Upper lobe of left lung (tissue), 4 donors: ENCODE measurements at regions not wholly inside any gene's neighbourhood (a gene's known extent, or its start where the extent isn't known, plus 50 kb on each side); places are given as distances from the start of the nearest gene placed in this dataset.

Experiments used
- EP300 ChIP-seq, 4 donors: sonication (generic); formaldehyde crosslinking; IDR thresholded peaks; one replicate each; pipeline ENCODE4 v1.5.1; 2017; ENCODE audit warnings: antibody characterized with exemption in 4 of 4, control low read depth in 2 of 4
- POLR2A ChIP-seq, 4 donors: fragments of 450-650 bp; IDR thresholded peaks; one replicate each; pipeline ENCODE4 v1.5.1; 2016 to 2017; ENCODE audit warnings: antibody characterized with exemption in 4 of 4, mild to moderate bottlenecking in 2 of 4
- POLR2AphosphoS5 ChIP-seq, 2 donors: sonication (generic); formaldehyde crosslinking; IDR thresholded peaks; one replicate each; pipeline ENCODE4 v1.5.1; 2017; ENCODE audit warnings: antibody characterized with exemption in 2 of 2

DNA sequence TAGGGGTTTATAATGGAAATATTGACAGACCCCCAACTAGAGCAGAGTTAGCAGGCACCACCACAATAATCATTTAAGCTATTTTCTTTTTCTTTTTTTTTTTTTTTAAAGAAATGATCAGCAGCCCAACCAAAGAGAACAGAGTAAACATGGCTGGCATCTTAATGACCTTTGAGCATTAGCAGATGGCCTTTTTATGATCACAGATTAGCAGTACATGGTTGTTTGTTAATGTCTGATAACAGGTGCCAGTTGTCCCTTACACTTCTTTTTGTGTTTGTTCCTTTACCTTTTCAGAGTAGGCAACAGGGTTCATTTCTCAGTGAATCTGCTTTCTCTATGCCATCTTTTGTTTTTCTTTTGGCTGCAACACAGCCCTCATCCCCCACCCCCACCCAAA lies 747.0 kb downstream of the BCL11A start:
- TF ChIP-seq POLR2A (IDR thresholded peaks at IDR 0.05) (no peak), EP300 (IDR thresholded peaks at IDR 0.05) (no peak), POLR2AphosphoS5 (IDR thresholded peaks at IDR 0.05) (no peak)
